HG03575 (cell line): ENCODE measurements at regions not wholly inside any gene's neighbourhood (a gene's known extent, or its start where the extent isn't known, plus 50 kb on each side); places are given as distances from the start of the nearest gene placed in this dataset.

ENCODE experiments used
- ATAC-seq: cut with Tn5 transposase; IDR thresholded peaks from one replicate; pipeline ENCODE4 v1.9.1; 2021; ENCODE audit not compliant: unreplicated experiment, insufficient number of reproducible peaks, low FRiP score; ENCODE audit errors: extremely low read depth

- ATAC-seq = no peak
These were observed 317.5 kb downstream of the PPARGC1A start for GRCh38 chr4:23572382-23572781.

GRCh38 chr4:23567338-23567737 is 322.5 kb downstream of the PPARGC1A start:
- ATAC-seq = no peak

GRCh38 chr4:23560748-23561147 is 329.1 kb downstream of the PPARGC1A start:
- no peak for ATAC-seq

GRCh38 chr4:23558101-23558500 is 331.7 kb downstream of the PPARGC1A start:
- ATAC-seq = no peak

GRCh38 chr4:23547601-23548000 is 342.2 kb downstream of the PPARGC1A start:
- no peak for ATAC-seq

GRCh38 chr4:23547096-23547495 is 342.8 kb downstream of the PPARGC1A start:
- no peak for ATAC-seq

GRCh38 chr4:23539969-23540569 is 349.8 kb downstream of the PPARGC1A start:
- ATAC-seq = no peak

GRCh38 chr4:23533859-23534258 is 356.0 kb downstream of the PPARGC1A start:
- no peak for ATAC-seq

GRCh38 chr4:23516716-23517115 is 373.1 kb downstream of the PPARGC1A start:
- no peak for ATAC-seq

GRCh38 chr4:23504083-23504482 is 385.8 kb downstream of the PPARGC1A start:
- no peak for ATAC-seq

GRCh38 chr4:23500894-23501449 is 388.9 kb downstream of the PPARGC1A start:
- ATAC-seq = no peak

- ATAC-seq = no peak
These were observed 404.0 kb downstream of the PPARGC1A start for GRCh38 chr4:23485801-23486200.

- ATAC-seq = no peak
These were observed 405.2 kb downstream of the PPARGC1A start for GRCh38 chr4:23484689-23485088.

- ATAC-seq = no peak
These were observed 406.4 kb downstream of the PPARGC1A start for GRCh38 chr4:23483320-23483960.

- no peak for ATAC-seq
These were observed 408.3 kb downstream of the PPARGC1A start for GRCh38 chr4:23481566-23481965.

GRCh38 chr4:23477905-23478304 is 411.9 kb downstream of the PPARGC1A start:
- no peak for ATAC-seq

GRCh38 chr4:23476515-23477090 is 413.2 kb downstream of the PPARGC1A start:
- ATAC-seq = no peak

GRCh38 chr4:23463071-23463470 is 426.8 kb downstream of the PPARGC1A start:
- no peak for ATAC-seq

GRCh38 chr4:23458054-23458453 is 431.8 kb downstream of the PPARGC1A start:
- ATAC-seq = no peak

GRCh38 chr4:23456864-23457263 is 433.0 kb downstream of the PPARGC1A start:
- ATAC-seq = no peak
